ENCODE measurements at regions not wholly inside any gene's neighbourhood (a gene's known extent, or its start where the extent isn't known, plus 50 kb on each side); places are given as distances from the start of the nearest gene placed in this dataset.

DNA sequence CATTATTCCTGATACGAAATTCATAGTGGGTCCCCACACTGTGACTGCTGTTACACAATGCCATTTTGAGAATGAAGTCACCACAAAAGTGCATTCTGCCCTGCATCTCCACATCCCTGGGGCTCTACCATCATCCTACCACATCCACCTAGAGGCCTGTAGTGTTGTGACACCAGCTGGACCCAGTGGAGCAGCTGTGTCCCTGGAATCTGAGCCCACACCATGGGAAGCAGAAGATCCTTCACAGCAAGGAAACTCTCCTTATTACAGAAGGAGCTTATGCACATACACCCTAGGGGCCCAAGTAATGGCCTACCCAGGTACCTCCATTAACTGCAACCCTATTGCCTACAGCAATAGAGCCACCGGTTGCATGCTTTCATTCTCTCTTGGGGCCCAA lies 566.6 kb upstream of the EPHA7 start (continued):
- TF ChIP-seq, protein P1, sequence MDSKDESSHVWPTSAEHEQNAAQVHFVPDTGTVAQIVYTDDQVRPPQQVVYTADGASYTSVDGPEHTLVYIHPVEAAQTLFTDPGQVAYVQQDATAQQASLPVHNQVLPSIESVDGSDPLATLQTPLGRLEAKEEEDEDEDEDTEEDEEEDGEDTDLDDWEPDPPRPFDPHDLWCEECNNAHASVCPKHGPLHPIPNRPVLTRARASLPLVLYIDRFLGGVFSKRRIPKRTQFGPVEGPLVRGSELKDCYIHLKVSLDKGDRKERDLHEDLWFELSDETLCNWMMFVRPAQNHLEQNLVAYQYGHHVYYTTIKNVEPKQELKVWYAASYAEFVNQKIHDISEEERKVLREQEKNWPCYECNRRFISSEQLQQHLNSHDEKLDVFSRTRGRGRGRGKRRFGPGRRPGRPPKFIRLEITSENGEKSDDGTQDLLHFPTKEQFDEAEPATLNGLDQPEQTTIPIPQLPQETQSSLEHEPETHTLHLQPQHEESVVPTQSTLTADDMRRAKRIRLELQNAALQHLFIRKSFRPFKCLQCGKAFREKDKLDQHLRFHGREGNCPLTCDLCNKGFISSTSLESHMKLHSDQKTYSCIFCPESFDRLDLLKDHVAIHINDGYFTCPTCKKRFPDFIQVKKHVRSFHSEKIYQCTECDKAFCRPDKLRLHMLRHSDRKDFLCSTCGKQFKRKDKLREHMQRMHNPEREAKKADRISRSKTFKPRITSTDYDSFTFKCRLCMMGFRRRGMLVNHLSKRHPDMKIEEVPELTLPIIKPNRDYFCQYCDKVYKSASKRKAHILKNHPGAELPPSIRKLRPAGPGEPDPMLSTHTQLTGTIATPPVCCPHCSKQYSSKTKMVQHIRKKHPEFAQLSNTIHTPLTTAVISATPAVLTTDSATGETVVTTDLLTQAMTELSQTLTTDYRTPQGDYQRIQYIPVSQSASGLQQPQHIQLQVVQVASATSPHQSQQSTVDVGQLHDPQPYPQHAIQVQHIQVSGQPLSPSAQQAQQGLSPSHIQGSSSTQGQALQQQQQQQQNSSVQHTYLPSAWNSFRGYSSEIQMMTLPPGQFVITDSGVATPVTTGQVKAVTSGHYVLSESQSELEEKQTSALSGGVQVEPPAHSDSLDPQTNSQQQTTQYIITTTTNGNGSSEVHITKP (CRISPR knock-in tag; IDR thresholded peaks at IDR 0.05; ENCODE audit: low read depth), result no peak
- TF ChIP-seq ZNF766 (CRISPR knock-in tag; IDR thresholded peaks at IDR 0.05; ENCODE audit: borderline replicate concordance) (no peak), TFE3 (CRISPR knock-in tag; IDR thresholded peaks at IDR 0.05) (no peak)

GRCh38 chr6:93975159-93975558 lies 555.8 kb upstream of the EPHA7 start:
- no peaks in the 10 kb centered on the region for H3K4me1 ChIP-seq (ENCODE audit: insufficient read depth, low read length)
- TF ChIP-seq ISL2 (CRISPR knock-in tag; IDR thresholded peaks at IDR 0.05), result no peak
- no peak for TF ChIP-seq ZSCAN9 (CRISPR knock-in tag; IDR thresholded peaks at IDR 0.05; ENCODE audit: borderline replicate concordance)
- TF ChIP-seq ZNF777 (CRISPR knock-in tag; IDR thresholded peaks at IDR 0.05), result no peak
- no peak for TF ChIP-seq SP2 (CRISPR knock-in tag; IDR thresholded peaks at IDR 0.05)
- no peak for TF ChIP-seq SP1 (IDR thresholded peaks at IDR 0.05)
- no peak for TF ChIP-seq SP1 (CRISPR knock-in tag; IDR thresholded peaks at IDR 0.05)
- no peak for TF ChIP-seq ZNF567 (CRISPR knock-in tag; IDR thresholded peaks at IDR 0.05; ENCODE audit: borderline replicate concordance)
- TF ChIP-seq POGZ (CRISPR knock-in tag; IDR thresholded peaks at IDR 0.05), result no peak
- TF ChIP-seq, protein P2, sequence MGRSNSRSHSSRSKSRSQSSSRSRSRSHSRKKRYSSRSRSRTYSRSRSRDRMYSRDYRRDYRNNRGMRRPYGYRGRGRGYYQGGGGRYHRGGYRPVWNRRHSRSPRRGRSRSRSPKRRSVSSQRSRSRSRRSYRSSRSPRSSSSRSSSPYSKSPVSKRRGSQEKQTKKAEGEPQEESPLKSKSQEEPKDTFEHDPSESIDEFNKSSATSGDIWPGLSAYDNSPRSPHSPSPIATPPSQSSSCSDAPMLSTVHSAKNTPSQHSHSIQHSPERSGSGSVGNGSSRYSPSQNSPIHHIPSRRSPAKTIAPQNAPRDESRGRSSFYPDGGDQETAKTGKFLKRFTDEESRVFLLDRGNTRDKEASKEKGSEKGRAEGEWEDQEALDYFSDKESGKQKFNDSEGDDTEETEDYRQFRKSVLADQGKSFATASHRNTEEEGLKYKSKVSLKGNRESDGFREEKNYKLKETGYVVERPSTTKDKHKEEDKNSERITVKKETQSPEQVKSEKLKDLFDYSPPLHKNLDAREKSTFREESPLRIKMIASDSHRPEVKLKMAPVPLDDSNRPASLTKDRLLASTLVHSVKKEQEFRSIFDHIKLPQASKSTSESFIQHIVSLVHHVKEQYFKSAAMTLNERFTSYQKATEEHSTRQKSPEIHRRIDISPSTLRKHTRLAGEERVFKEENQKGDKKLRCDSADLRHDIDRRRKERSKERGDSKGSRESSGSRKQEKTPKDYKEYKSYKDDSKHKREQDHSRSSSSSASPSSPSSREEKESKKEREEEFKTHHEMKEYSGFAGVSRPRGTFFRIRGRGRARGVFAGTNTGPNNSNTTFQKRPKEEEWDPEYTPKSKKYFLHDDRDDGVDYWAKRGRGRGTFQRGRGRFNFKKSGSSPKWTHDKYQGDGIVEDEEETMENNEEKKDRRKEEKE (IDR thresholded peaks at IDR 0.05), result no peak
- TF ChIP-seq, protein P3, sequence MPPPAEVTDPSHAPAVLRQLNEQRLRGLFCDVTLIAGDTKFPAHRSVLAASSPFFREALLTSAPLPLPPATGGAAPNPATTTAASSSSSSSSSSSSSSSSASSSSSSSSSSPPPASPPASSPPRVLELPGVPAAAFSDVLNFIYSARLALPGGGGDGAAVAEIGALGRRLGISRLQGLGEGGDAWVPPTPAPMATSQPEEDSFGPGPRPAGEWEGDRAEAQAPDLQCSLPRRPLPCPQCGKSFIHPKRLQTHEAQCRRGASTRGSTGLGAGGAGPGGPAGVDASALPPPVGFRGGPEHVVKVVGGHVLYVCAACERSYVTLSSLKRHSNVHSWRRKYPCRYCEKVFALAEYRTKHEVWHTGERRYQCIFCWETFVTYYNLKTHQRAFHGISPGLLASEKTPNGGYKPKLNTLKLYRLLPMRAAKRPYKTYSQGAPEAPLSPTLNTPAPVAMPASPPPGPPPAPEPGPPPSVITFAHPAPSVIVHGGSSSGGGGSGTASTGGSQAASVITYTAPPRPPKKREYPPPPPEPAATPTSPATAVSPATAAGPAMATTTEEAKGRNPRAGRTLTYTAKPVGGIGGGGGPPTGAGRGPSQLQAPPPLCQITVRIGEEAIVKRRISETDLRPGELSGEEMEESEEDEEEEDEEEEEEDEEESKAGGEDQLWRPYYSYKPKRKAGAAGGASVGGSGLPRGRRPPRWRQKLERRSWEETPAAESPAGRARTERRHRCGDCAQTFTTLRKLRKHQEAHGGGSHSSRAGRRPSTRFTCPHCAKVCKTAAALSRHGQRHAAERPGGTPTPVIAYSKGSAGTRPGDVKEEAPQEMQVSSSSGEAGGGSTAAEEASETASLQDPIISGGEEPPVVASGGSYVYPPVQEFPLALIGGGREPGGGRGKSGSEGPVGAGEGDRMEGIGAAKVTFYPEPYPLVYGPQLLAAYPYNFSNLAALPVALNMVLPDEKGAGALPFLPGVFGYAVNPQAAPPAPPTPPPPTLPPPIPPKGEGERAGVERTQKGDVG (CRISPR knock-in tag; IDR thresholded peaks at IDR 0.05; ENCODE audit: borderline replicate concordance), result no peak
- TF ChIP-seq ARNTL (CRISPR knock-in tag; IDR thresholded peaks at IDR 0.05), result no peak

More at GRCh38 chr6:93975159-93975558, 555.8 kb upstream of the EPHA7 start:
- Histone ChIP-seq H3K4me2 (ENCODE audit: low read depth, low read length) (no peak overlapping the region), H3K4me3 (replicated peaks in 1 of 3; ENCODE audit: insufficient read depth in 1 of 3, low read depth in 2 of 3, low read length in 3 of 3) (no peak overlapping the region), H3K79me2 (ENCODE audit: insufficient read depth, low read length) (no peaks in the 10 kb centered on the region), H3K9me3 (ENCODE audit: low read length) (no peaks in the 10 kb centered on the region), H3K27me3 (ENCODE audit: control insufficient read depth in 1 of 2, insufficient read depth in 2 of 2, low read length in 2 of 2) (no peaks in the 10 kb centered on the region), H2AFZ (ENCODE audit: low read length) (no peak overlapping the region), H3K27ac (ENCODE audit: extremely low read length, insufficient read depth, low read length) (no peak overlapping the region), H3K9ac (ENCODE audit: insufficient read depth, low read depth, low read length) (no peak overlapping the region), H3K36me3 (replicated peaks in 1 of 2; ENCODE audit: control insufficient read depth in 1 of 2, insufficient read depth in 2 of 2, low read length in 2 of 2) (no peaks in the 10 kb centered on the region), H4K20me1 (ENCODE audit: insufficient read depth, low read length) (no peaks in the 10 kb centered on the region)
- WGBS (ENCODE audit: low lambda C conversion rate), result 0% methylated on average over 3 of the region's 3 CpGs
- CTCF ChIA-PET (ENCODE audit: low intra/inter-chr PET ratio, low total read pairs), result no interaction called here
- in situ Hi-C loops (cut with HindIII; ENCODE audit: extremely low pct_ligation_motif_present, low pct_unique_long_range_greater_than_20kb), result no loop called here
- DNase-seq (ENCODE audit: low spot score), result no peak
- no peak for FAIRE-seq
- intact Hi-C loops (cut with micrococcal nuclease; ENCODE audit: unreplicated experiment), result no loop called here
- no peak for ATAC-seq
- no TSS peak for BruUV-seq (replicated peaks)
- POLR2A ChIA-PET, result no interaction called here

Data from HepG2 (cell line).